Putamen (tissue), 1 donor: ENCODE measurements at regions not wholly inside any gene's neighbourhood (a gene's known extent, or its start where the extent isn't known, plus 50 kb on each side); places are given as distances from the start of the nearest gene placed in this dataset.
A peak's percentile ranks its signal among the peaks of the same experiment; 100 is the strongest.

Experiments used
- DNase-seq: peaks from one replicate; pipeline ENCODE4 v3.0.0-alpha.2; 2016; ENCODE audit warnings: low spot score

DNA sequence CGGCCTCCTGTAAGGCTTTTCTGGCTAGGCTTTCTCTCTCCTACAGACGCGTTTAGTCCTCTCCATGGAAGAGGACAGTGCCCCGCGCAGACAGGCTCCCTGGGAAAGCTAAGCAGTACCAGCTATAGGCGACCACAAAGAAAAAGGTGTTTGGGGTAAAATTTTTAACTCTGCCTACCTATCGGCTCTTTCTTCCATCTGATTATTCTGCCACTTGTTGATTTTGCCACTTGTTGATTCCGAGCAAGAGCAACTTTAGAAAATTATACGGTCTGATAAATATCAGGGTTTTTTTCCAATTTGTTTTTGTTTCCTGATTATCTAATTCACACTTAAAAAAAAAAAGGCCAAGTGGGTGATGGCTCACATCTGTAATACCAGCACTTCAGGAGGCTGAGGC lies 1600.5 kb upstream of the TENM3 start:
- DNase-seq, result no peak

DNA sequence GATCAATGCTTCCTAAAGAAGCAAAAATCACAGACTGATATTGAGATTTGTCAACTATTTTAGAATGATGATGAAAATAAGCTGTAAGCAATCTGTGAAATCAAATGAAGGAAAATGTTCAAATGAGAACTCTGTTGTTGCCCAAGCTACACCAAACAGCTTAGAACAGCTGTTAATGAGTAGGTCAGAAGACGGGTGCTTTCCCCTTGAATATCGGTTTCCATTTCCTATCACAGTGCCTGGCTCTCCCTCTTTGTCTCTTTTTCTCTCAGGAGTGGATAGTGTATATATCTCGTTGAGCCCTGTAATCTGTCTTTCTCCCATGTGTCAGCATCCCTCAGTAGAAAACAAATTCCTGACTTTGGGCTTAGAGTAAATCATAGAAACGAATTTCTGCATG lies 1592.9 kb upstream of the TENM3 start:
- DNase-seq, result no peak

DNA sequence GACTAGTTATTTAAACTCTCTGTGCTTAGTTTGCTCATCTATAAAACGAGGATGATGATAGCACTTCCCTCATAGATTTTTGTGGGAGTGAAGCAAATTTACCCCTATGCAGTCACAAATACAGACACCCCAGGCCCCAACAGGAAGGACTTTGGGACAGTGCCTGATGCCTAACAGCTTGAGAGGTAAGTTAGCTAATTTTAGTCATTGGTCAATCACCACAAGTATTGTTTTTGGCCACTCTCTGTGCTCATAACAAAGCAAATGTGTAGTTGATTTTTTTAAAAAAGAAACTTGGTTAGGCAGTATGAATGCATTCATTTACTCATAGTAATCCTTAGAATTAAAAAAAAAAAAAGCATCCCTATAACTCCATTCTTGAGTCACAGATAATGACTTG lies 1590.7 kb upstream of the TENM3 start:
- DNase-seq, result no peak

DNA sequence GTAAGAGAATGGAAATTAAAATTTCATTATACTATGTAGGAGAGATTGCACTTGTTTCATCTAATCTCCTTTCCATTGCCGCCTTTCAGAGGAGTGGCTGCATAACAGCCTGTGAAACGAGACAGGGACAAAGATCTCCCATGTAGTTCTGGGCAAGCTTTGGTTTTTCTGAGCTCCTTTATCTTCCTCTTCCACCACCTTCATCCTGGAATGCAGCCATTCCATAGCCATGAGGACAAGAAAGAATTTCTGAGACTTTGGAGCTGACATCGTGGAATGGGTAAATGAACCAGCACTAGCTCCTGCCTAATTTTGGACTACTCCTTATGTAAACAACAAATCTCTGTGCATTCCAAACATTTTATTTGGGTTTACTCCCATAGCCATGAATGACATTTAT lies 1587.3 kb upstream of the TENM3 start:
- DNase-seq, result no peak

DNA sequence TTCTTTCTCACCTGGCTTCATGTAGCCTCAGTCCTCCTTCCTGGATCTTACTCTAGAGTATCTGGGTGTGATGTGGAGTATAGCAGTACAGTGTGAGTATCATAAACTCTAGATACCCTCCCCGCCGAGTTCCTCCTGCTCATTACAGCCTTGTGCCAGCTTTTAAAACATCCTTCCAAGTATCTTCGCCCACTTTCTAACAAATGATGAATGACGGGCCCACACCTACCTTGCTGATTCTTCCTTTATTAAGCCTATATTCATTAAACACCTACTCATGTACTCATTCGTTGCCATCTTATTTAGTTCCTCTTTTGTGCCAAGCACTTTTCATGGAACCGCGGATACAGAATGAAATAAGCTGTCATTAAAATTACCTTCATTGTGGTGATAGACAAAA lies 1585.3 kb upstream of the TENM3 start:
- DNase-seq, result peak; percentile 72

DNA sequence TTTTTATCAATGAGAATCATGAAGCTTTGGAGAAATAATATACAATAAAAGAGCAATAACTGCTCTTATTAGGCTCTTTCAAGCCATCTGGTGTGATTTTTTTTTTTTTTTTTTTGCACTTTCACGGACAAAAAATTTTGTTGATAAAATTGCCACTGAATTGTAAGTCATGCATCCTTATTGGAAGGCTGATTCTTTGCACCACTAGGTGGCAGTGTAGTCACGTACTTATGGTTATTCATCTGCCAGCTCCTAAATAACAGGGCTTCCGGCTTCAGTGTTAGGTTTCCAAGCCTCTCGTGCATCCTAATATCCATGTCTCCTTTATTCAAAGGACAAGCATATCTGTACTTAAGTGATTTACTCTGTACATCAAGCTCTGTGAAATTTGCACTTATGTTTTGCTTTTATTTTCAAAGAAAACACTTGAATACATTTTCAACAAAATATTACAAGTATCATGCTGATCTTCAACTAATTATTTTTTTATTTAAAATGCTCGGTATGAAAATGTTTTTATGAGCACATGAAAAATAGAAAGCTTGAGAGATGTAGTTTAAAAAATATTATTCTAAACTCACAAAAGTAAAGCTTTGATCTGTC lies 1578.3 kb upstream of the TENM3 start:
- peak; percentile 82 for DNase-seq

DNA sequence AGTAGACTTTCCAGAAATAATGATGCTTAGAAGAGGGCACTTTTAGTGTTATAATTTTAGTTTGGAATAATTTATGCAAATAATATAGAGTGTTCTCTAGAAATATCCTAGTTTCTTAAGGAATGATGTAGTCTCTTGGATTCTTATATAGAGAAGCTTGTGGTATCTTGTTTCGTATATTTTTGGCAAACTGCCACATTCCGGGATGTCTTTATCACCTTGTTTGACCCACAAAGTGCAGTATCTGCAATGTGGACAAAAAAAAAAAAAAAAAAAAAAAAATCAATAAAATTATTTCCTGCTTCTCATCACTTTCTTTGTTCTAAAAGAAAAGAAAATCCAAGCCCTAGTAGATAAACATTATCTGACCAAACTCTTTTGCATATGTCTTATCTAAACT lies 1577.7 kb upstream of the TENM3 start:
- no peak for DNase-seq

DNA sequence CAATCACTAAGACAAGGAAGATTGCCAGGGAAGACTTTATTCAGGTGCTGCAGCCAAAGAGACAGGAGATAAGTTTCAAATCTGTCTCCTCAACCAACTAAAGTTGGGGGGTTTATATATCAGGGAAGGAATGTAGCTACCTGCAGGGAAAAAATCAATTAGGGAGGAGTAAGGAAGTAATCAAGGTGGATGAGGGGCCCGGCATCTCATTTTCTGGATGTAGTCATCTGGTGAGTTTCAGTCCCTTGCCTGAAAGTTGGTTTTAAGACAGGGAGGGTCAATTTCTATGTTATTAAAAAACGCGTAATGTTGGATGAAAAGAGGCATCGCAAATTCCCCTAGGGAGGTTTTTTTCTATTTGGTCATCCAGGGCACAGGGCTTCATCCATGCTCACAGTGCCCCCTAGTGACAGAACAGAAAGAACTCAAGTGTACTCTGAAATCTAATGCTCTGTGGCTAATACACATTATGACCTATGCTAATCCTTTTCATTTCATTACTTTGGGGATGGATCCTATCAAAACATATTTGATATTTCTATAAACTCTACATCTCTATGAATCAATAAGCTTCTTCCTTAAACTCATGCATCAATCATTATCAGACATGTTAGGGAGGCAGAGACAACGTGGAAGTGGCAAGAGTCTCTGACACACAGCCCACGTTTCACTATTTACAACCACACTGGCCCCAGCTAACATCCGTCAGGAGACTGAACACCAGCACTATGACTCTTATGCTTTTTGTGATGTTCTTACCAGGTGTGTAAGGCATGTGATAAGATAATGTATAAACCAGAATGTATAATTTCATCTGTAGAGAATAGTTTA lies 1577.0 kb upstream of the TENM3 start:
- DNase-seq, result peak; percentile 51

DNA sequence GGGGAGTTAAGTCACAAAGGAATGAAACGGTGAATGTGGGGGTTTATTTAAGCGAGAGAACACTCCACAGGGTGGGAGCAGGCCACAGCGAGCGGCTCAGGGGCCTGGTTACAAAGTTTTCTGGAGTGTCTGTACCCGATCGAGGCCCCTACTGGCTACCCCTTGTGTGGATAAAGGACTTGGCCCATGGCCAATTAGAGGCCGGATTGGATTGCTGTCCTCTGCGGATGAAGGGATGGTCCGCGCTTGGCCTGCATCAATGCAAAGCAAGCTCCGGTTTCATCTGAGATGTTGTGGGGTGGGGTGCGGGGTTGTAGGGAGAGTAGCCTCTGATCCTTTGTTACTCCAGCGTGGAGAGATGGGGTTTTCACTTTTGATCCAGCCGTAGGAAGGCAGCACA lies 1574.5 kb upstream of the TENM3 start:
- DNase-seq, result no peak

DNA sequence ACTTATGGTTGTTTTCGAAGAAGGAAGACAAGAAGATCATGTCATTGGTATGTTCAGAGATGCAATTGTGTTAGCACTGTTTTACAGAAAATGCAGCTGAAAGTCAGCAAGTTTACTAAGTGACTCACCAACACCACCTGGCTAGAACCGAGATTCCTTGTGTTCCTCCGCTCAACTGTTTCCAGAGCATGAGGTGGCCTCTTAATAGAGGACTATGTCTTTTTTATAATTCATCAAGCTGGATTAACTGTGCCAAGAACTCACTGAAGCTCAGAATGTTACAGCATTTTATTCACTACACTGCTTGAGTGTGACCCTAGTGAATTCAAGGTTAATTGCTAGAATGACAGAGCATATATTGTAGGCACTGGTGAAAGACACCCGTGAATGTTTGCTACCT lies 1573.5 kb upstream of the TENM3 start:
- DNase-seq, result no peak

DNA sequence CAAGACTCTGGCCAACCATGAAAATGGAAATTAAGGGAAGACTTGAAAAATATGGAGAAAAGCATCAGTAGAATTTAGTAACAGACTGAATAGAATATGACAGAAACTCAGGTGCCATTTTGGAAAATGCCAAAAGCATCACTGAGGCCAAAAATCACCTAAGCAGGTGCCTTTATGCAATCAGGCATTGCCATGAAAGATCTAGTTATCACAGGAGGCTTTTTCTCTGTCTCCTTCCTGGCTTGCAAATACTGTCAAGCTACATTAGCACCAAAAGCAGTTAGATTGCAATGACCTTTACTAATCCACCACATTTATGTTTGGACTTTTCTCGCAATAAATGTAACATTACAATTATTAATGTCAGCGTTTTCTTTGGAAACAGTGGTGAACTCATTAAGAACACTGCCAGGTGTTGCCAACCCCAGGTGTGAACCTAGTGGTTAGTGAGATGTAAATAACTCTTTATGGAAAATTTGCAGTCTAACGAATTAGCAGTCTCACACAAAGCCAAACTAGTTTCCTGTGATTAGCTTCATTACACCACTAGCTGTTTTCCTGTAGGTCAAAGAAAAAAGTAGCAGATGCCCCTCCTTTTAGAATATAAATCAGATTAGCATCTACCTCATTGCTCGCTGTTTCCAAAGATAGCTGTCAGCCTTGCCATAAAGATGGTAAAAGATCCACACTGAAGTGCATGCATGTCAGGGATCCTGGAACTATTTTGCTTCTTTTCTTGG lies 1568.4 kb upstream of the TENM3 start:
- DNase-seq, result no peak

DNA sequence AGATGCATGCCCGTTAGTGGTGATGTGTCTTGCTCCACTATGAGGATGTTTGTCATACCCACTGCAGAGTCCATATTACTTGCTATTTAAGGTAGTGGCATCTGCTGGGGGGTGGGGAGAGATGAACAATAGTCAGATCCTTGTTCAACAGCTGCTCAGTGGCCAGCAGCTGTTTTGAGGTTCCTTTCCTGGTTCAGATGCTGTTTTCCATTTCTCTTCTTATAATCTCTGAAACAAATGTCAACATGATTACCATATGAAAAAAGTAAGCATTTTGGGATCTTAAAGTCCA lies 1567.9 kb upstream of the TENM3 start:
- no peak for DNase-seq

DNA sequence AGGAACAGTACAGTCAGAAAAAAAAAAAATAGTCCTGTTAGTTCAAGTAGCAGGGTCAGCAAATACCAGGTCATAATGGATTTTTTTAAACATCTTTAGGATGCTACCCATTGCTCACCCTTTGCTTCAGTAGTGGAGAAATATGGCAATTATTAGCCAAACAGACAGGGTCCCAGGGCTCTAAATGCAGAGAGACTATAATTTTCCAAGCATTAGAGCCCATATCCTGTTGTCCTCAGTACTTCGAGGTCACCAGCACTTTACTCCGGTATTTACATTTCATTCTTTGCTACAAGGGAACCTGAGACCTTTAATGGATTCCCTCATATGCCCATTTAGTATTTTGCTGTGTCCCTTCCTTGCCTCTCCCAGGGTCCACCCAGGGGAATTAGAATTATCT lies 1562.9 kb upstream of the TENM3 start:
- no peak for DNase-seq

DNA sequence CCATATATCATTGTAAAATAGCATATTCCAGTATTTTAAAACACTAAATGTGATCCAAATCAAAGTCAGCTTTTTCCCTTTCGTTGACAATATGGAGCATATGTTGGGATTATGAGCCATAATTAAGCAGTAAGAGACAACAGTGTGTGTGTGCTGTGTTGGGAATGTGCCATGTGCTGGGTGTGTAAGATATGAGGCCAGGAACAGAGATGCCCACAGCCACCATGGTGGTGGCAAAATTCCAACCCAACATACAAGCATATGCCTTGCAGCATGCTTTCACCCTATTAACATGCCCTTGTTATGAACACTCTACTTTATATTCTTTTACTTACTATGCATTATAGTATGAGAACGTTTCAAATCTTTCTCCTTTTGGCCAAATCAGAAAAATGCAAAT lies 1560.4 kb upstream of the TENM3 start:
- DNase-seq, result no peak

DNA sequence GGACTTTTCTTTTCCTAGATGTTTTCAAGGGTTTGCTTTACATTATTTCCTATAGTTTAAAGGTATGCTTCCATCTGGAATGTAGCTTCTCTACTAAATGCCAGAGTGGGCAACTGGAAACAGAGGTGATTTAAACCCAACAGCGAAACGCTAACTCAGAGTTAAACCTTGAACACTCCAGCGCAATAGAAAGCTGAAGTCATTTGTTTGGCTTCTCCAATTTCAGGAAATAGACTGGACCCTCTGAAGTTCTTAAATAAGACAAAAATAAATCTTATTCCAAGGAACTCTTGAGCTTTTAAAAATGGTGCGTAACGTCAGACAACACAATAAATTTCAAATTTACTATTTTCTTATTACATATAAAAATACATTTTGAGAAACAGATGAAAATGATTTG lies 1560.0 kb upstream of the TENM3 start:
- DNase-seq, result no peak

DNA sequence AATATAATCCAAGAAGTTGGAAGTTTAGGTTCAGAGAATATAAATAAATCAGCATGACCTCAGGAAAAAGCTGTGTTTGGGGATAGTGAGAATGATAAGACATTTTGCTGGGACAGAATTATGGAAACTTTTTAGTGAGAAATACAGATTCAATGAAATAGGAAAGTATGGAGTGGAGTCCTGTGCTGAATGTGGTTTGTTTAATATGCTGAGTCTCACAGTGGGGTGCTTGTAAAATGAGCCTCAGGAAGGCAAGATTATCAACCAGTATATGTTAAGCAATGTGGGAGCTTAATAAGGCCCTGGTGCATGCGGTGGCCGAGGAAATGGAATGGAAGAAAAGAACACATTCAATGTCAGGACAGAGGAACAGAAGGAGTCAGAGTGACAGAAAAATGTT lies 1554.7 kb upstream of the TENM3 start:
- DNase-seq, result no peak

DNA sequence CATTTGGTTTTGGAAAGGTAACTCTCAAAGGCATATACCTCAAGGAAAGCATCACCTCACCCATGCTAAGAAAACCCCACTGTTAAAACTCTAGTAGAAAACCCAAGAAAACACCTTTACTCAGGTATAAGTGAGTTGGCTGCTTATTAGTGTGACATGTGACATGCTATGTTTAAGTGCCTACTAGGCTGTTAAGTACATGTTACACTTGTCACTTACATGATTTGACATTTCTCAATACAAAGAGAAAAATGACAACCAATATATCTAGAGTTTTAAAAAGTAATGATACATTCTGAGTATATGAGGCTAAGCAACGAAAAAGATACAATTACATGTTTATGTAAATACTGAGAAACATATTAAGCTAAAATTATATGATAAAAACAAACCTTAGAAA lies 1548.3 kb upstream of the TENM3 start:
- no peak for DNase-seq

DNA sequence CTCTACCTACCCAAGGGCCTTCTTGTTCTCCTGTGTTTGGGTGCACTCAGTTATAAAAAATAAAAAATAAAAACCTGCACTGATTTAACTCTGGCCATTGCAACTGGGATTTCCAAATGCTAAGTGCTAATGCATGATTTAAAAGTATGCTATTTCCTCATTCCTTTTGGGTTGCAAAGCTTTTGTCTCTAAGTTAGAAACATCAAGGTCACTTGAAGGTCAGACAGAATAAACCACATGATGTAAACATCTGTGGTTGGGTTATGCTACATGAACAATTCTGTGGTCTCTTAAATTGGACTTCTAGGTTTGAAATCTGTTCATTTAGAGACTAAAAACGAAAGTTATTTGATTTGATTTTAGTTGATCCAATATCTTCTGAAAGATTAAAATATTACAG lies 1547.4 kb upstream of the TENM3 start:
- no peak for DNase-seq

DNA sequence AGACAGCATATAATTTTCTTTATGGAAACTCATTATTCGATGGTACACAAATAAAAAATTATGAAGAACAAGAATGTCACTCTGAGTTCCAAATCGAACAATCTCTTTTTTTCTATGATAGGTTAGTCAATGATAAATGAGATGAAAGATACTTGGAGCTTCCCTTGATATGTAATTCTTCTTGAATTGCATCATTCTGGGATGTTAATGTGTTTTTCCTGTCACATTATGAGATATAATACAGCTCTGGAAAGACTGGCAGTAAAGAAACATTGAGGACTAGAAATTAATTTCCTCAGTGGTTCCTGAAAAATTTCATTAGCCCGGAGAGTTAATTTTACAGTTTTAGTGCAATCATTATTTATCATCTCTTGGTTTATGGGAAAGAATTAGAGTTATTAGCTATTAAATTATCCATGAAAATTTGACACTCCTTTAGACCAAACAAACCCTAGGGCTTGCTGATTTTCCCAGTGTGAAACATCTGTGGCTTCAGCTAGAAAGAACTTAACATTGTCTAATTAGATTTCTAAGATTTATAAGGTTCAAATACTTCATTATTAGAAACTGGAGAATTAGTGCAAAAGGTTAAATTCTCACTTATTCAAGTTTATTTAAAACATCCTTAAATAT lies 1546.6 kb upstream of the TENM3 start:
- no peak for DNase-seq

DNA sequence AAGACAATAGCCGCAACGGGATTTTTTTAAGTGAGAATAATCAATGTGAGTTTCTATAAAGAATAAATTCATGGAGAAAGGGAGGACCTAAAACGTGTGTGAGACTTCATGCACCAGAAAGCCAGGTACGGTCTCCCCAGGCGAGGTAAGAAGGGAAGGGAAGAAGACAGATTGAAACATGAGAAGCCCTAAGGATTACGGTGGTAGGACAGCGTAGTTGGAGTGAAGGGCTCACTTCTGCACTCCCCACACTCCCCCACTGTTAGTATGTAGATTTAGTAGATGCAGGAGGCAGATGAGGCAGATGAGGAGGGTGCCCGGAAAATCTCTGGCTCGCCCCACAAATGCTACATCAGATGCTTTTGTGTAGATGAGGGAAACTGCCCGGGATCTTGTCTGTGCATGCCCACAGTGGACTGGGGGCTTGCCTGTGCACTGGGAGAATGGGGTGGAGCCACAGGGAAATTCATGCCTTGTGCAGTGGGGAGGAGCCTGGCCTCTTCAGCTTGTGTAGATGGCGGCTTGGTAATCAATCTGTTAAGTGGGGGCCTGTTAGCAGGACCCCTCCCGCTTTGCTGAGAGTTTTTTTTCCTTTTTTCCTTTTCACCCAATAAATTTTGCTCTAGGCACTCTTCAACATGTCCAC lies 1544.5 kb upstream of the TENM3 start:
- DNase-seq, result no peak

DNA sequence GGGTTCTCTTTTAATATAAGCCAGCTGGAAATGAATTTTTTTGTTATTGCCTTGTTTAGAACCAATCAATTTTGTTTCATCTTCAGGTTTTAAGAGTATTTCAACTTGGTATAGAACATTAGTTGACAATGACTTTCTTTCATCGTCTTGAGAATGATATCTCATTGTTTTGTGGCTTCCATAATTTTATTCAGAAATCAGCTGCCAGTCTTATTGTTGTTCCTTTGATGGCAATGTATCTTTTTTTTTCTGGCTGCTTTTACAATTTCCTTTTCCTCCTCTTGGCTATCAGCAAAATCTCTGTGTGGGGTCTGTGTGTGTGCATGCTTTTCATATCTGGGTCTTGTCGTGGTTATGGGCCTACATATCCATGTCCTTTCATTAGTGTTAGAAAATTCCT lies 1536.4 kb upstream of the TENM3 start:
- no peak for DNase-seq

DNA sequence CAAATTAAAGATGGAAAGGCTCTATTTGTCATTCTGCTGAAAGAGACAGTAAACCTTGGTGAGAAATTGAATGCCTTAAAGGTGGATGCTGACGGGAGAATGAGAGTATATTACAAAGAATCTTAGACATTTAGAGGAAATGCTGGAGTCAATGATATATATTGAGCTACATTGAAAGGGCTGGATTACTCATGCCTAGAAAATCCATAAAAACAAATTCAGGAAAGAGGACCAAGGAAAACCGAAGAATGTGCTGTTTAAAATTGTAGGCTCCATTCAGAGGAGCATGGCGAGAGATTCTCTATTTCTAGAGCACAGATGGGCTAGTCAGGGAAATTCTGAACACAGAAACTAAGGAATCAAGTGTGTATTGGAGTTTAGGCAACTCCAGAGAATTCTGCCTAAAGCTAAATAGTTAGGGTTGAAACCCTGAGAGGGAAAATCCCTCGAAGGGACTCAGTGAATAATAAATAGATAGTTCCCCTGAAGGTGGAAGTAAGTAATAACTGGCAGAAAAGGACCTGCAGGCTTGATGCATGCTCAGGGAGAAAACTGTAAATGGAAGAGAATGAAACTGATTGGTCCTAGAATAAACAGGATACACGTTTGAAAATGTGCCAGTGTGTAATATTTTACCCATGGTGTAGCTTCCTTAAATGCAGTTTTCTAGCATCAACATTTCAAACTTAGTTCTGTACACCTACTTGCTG lies 1532.4 kb upstream of the TENM3 start:
- DNase-seq, result no peak
